Effector memory CD4-positive, alpha-beta T cell (primary cell): ENCODE measurements at regions not wholly inside any gene's neighbourhood (a gene's known extent, or its start where the extent isn't known, plus 50 kb on each side); places are given as distances from the start of the nearest gene placed in this dataset.

Experiments used
- DNase-seq, 3 donors: peaks; one replicate each; pipeline ENCODE4 v3.0.0-alpha.2; 2020
- H3K27ac ChIP-seq: 2 replicates; pipeline ENCODE4 v1.7.0; 2013; ENCODE audit warnings: mild to moderate bottlenecking, low read length, moderate library complexity; ENCODE audit not compliant: insufficient read depth, poor library complexity, severe bottlenecking
- H3K27me3 ChIP-seq: replicated peaks from 2 replicates; pipeline ENCODE4 v1.7.0; 2013; ENCODE audit warnings: mild to moderate bottlenecking, low read length; ENCODE audit not compliant: insufficient read depth, control insufficient read depth, poor library complexity, severe bottlenecking
- H3K36me3 ChIP-seq: 2 replicates; pipeline ENCODE4 v1.7.0; 2013; ENCODE audit warnings: mild to moderate bottlenecking, low read length, moderate library complexity; ENCODE audit not compliant: control insufficient read depth, insufficient read depth
- H3K4me1 ChIP-seq: 2 replicates; pipeline ENCODE4 v1.7.0; 2013; ENCODE audit warnings: low read length, mild to moderate bottlenecking; ENCODE audit not compliant: control insufficient read depth, insufficient read depth, poor library complexity, severe bottlenecking
- H3K4me3 ChIP-seq: 2 replicates; pipeline ENCODE4 v1.7.0; 2013; ENCODE audit warnings: low read length, low read depth, mild to moderate bottlenecking; ENCODE audit not compliant: insufficient read depth, poor library complexity, severe bottlenecking
- H3K9me3 ChIP-seq: 2 replicates; pipeline ENCODE4 v1.7.0; 2013; ENCODE audit warnings: mild to moderate bottlenecking, low read length, moderate library complexity; ENCODE audit not compliant: control insufficient read depth

DNA sequence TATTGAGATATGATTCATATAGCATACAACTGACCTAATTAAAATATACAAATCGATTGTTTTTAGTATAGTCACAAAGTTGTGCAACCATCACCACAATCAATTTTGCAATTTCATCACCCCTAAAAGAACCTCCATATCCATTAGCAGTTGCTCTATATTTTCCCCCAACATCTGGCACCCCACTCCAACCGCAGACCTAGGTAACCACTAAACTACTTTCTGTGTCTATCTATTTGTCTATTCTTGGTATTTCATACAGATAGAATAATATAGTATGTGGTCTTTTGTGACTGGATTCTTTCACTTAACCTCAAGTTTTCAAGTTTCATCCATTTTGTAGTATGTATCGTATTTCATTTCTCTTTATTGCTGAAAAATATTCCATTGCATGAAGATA lies 126.0 kb upstream of the CRY1 start:
- Histone ChIP-seq H3K27ac (no peak overlapping the region), H3K4me1 (no peaks in the 10 kb centered on the region), H3K9me3 (no peaks in the 10 kb centered on the region), H3K27me3 (no peaks in the 10 kb centered on the region), H3K36me3 (no peaks in the 10 kb centered on the region), H3K4me3 (no peak overlapping the region)
- no peak for DNase-seq

DNA sequence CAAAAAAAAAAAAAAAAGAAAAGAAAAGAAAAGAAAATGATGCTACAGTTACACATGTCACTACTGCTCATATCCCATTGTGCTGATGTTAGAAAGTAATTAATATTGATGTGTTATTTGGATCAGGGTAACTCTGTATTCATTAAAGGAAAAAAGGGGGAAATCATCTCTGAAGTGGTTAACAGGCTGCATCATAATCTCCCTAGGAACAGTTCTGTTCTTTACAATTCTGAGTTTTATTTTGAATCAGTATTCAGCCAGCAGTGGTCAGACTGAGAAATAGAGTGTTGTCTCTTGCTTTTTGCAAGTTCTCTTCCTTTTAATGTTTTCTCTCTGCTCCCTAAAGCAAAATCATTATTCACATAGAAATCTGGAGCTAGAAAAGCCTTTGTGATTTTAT lies 128.6 kb upstream of the CRY1 start:
- H3K27me3 ChIP-seq = no peaks in the 10 kb centered on the region
- H3K4me1 ChIP-seq = no peaks in the 10 kb centered on the region
- no peaks in the 10 kb centered on the region for H3K36me3 ChIP-seq
- no peak for DNase-seq
- no peaks in the 10 kb centered on the region for H3K9me3 ChIP-seq
- H3K4me3 ChIP-seq = no peak overlapping the region
- H3K27ac ChIP-seq = no peak overlapping the region

DNA sequence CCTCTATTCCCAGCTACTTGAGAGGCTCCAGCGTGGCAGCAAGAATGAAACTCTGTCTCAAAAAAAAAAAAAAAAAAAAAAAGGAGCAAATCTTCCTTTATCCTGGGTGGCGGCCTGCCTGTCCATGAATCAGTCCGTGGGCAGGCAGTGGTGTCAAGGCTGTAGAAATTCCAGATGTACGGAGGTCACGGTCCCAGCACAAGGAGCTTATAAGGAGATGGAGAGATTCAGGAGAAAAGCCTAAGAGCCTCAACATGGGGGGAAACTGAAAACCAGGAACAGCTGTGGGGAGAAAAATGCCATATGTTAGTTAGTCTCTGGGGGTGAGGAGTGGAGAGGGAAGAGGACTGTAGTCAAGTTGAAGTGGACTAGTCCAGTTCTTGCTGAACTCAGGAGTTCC lies 130.5 kb upstream of the CRY1 start:
- Histone ChIP-seq H3K27ac (no peak overlapping the region), H3K4me3 (no peak overlapping the region), H3K9me3 (no peaks in the 10 kb centered on the region), H3K36me3 (no peaks in the 10 kb centered on the region), H3K27me3 (no peaks in the 10 kb centered on the region), H3K4me1 (no peaks in the 10 kb centered on the region)
- no peak for DNase-seq

DNA sequence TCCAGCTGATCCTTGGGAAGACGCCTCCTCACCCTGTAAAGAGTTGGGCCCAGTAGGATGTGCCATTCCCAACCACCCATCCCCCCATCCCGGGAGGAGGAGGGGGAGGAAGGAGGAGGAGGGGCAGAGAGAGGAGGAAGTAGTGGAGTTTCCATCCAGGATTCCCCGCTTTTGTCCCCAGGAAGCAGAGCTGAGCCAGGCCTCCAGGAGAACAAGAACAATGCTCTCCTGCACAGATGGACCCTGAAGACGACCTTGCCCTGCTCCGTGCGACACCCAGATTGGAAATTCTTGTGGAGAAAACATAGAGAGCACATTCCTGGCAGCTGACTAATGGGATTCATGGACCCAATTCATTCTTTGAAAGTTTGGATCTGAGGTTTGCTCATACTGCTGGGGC lies 132.3 kb upstream of the CRY1 start:
- DNase-seq = no peak
- H3K4me3 ChIP-seq = no peak overlapping the region
- H3K27me3 ChIP-seq = no peaks in the 10 kb centered on the region
- H3K27ac ChIP-seq = no peak overlapping the region
- no peaks in the 10 kb centered on the region for H3K9me3 ChIP-seq
- no peaks in the 10 kb centered on the region for H3K4me1 ChIP-seq
- H3K36me3 ChIP-seq = no peaks in the 10 kb centered on the region

DNA sequence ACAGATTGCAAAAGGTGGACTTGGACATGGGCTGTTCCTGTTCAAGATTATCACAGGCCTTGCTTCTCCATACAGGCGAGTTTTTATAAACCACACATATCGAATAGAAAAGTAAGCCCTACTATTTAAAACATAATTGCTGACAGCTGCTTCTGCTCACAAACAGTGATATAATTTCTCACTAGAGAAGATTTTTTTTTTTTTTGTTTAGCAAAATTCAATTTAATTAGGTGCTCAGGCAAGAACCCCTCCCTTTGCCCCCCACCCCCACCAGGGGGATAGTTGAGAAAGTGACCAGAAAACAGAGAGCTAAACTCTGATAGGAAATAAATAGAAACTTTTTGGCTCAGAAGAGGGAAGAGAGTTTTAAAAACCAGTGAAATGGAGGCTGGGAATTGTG lies 132.8 kb upstream of the CRY1 start:
- no peak overlapping the region for H3K27ac ChIP-seq
- H3K4me1 ChIP-seq = no peaks in the 10 kb centered on the region
- no peaks in the 10 kb centered on the region for H3K36me3 ChIP-seq
- H3K27me3 ChIP-seq = no peaks in the 10 kb centered on the region
- no peak for DNase-seq
- H3K4me3 ChIP-seq = no peak overlapping the region
- H3K9me3 ChIP-seq = no peaks in the 10 kb centered on the region

DNA sequence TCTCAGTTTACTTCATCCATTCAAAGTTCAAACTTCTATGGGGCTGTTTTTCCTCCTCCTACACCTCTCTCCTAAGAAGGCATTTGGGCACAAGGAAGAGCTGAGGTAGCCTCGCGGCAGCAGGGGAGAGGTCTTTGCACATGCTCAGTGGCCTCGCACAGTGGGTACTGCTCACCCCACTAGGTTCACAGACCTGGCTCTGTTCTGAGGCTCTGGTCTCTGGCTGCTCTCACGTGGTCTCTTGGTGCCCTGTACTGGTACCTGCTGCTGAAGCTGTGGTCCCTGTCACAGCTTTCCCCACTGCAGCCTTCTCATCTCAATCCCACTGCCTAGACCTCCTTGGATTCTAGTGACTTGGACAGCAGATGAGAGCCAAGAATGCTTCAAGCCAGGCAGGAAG lies 134.7 kb upstream of the CRY1 start:
- H3K27ac ChIP-seq = no peak overlapping the region
- no peaks in the 10 kb centered on the region for H3K4me1 ChIP-seq
- no peak overlapping the region for H3K4me3 ChIP-seq
- no peaks in the 10 kb centered on the region for H3K27me3 ChIP-seq
- no peaks in the 10 kb centered on the region for H3K9me3 ChIP-seq
- H3K36me3 ChIP-seq = no peaks in the 10 kb centered on the region
- no peak for DNase-seq

DNA sequence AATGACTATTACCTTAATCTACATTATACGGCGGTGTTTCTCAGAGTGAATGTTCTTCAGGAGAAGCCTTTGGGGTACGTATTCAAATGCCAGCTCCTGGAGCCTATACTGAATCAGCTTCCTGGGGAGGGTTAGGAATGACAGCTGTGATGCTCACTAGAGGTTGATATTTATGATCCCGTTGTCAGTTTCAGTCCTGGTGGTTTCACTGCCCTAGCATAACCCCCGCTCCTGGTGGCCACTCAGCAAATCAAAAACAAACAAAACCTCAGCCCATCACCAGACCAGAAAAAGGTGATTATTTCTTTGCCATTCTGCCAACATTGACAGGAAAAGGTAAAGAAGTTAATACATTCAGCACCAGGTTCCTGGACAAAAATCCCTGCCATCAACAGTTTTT lies 136.5 kb upstream of the CRY1 start:
- H3K27ac ChIP-seq = no peak overlapping the region
- no peaks in the 10 kb centered on the region for H3K27me3 ChIP-seq
- no peaks in the 10 kb centered on the region for H3K9me3 ChIP-seq
- H3K4me3 ChIP-seq = no peak overlapping the region
- H3K4me1 ChIP-seq = no peaks in the 10 kb centered on the region
- DNase-seq = no peak
- H3K36me3 ChIP-seq = no peaks in the 10 kb centered on the region

DNA sequence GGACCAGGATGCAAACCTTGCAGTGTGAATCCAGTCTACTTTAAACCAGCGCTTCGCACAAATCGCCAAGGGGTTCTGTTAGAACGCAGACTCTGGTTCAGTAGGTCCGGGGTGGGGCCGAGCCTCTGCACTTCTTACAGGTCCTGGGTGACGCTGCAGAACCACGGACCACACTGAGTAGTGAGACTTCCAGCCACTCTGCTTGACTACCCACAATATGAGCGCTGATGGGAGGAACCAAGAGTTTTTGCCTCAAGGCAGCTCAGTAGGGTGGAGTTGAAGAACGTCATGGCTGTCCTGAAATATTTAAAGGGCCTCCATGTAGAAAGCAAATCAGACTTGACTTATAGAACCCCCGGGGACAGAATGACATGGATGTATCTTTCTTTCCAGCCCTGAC lies 138.0 kb upstream of the CRY1 start:
- Histone ChIP-seq H3K4me3 (no peak overlapping the region), H3K4me1 (no peaks in the 10 kb centered on the region), H3K27me3 (no peaks in the 10 kb centered on the region), H3K36me3 (no peaks in the 10 kb centered on the region), H3K9me3 (no peaks in the 10 kb centered on the region), H3K27ac (no peak overlapping the region)
- no peak for DNase-seq

DNA sequence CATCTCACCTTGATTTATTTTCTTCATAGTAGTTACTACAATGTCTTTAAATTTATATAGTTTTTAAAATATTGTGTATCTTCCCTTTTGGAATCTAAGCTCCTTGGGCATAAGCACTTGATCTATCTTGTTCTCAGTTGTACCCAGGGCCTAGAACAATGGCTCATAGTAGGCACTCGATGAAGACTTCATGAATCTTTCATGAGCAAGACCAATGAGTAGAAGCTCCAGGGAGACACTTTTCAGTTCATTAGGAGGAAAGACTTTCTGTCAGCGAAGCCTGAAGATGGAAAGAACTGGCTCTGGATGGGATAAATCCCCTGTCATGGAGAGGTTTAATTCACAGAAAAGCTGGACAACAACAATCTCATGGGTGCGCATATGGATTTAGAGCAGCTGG lies 140.2 kb upstream of the CRY1 start:
- no peaks in the 10 kb centered on the region for H3K4me1 ChIP-seq
- H3K27me3 ChIP-seq = no peaks in the 10 kb centered on the region
- H3K36me3 ChIP-seq = no peaks in the 10 kb centered on the region
- no peak overlapping the region for H3K27ac ChIP-seq
- no peak for DNase-seq
- no peaks in the 10 kb centered on the region for H3K9me3 ChIP-seq
- H3K4me3 ChIP-seq = no peak overlapping the region

DNA sequence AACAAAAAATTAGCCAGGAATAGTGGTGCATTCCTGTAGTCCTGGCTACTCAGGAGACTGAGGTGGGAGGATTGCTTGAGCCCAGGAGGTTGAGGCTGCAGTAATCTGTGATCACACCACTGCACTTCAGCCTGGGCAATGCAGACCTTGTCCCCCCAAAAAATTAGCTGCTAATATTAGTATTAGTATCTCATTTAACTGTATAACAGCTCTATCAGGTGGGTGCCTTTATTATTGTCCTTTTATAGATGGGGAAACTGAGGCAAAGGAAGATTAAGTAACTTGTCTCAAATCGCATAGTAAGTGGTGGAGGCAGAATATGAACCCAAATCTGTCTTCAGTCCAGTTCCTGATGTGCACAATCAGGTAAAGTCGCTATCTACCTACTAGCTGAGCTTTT lies 142.3 kb upstream of the CRY1 start:
- DNase-seq = no peak
- Histone ChIP-seq H3K4me3 (no peak overlapping the region), H3K27me3 (no peaks in the 10 kb centered on the region), H3K36me3 (no peaks in the 10 kb centered on the region), H3K27ac (no peak overlapping the region), H3K9me3 (no peaks in the 10 kb centered on the region), H3K4me1 (no peaks in the 10 kb centered on the region)
